GM12891 (cell line): ENCODE measurements at regions not wholly inside any gene's neighbourhood (a gene's known extent, or its start where the extent isn't known, plus 50 kb on each side); places are given as distances from the start of the nearest gene placed in this dataset.

Experiments
- PAX5 ChIP-seq: IDR thresholded peaks from 2 replicates; pipeline ENCODE4 v1.6.1; 2011; ENCODE audit warnings: low read length, moderate library complexity, mild to moderate bottlenecking; ENCODE audit not compliant: insufficient read depth, severe bottlenecking
- POLR2A ChIP-seq: IDR thresholded peaks from 2 replicates; pipeline ENCODE4 v1.6.1; 2011; ENCODE audit warnings: low read depth, low read length, control low read depth
- POLR2AphosphoS5 ChIP-seq: IDR thresholded peaks from 2 replicates; pipeline ENCODE4 v1.6.1; 2011; ENCODE audit warnings: low read depth, low read length, control low read depth
- SPI1 ChIP-seq: IDR thresholded peaks from 2 replicates; pipeline ENCODE4 v1.6.1; 2011; ENCODE audit warnings: low read depth, low read length, control low read depth
- TAF1 ChIP-seq: IDR thresholded peaks from 2 replicates; pipeline ENCODE4 v1.6.1; 2011; ENCODE audit warnings: low read depth, low read length, control low read depth

DNA sequence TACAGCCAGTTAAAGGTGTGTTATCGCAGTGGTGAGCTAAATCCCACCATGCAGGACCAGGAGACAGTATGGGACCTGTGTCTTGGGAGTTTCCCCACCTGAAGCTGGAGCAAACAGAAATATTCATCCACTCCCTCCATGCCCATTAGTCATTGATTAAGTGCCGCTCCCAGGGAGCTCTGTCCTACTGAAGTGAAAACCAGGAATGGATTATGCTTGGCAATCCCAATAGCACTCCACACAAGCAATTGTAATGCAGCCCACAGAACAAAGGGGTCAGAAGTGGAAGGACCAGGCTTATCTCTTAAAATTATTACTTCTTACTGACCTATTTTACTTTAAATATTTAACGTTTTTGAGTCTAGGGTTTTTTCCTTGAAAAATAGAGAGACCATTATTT is 1005.4 kb downstream of the ADGRL2 start:
- TF ChIP-seq POLR2AphosphoS5 (no peak), POLR2A (no peak), SPI1 (no peak), TAF1 (no peak), PAX5 (no peak)
